ENCODE measurements at regions not wholly inside any gene's neighbourhood (a gene's known extent, or its start where the extent isn't known, plus 50 kb on each side); places are given as distances from the start of the nearest gene placed in this dataset.

DNA sequence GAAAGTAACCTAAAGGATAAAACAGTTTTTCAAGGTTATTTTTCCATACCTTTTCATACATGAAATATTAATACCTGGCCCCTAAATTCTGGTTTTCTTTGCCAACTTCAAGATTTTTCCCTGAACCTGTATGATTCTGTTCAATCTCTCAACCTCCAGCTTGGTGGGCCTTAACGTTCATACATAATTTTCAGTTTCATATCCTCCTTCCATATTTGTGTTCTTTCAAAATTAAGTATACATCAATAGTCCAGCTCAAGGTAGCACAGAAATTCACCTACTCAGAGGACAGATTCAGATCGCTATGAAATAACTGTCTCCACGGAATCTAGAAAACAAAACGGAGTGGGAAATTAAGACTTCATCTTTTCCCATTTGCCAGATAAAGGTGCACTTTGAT is 505.8 kb upstream of the GHITM start:
- no peak overlapping the region for H3K4me3 ChIP-seq (replicated peaks in 1 of 3; ENCODE audit: low read depth in 2 of 3, low read length in 3 of 3)
- H2AFZ ChIP-seq (ENCODE audit: insufficient read depth, low read depth, low read length, poor library complexity, severe bottlenecking) = no peak overlapping the region
- H3K36me3 ChIP-seq (replicated peaks in 1 of 2; ENCODE audit: control insufficient read depth in 1 of 2, insufficient read depth in 2 of 2, low read length in 2 of 2) = no peaks in the 10 kb centered on the region
- H3K4me1 ChIP-seq (ENCODE audit: control insufficient read depth in 1 of 2, insufficient read depth in 2 of 2, low read length in 2 of 2) = no peaks in the 10 kb centered on the region
- H3K4me1 Mint-ChIP-seq = no peaks in the 10 kb centered on the region
- no peaks in the 10 kb centered on the region for H3K36me3 Mint-ChIP-seq
- H3K79me2 ChIP-seq (ENCODE audit: insufficient read depth, low read length) = no peaks in the 10 kb centered on the region
- no peak overlapping the region for H3K4me2 ChIP-seq (replicated peaks; ENCODE audit: extremely low read depth, low read length, poor library complexity, severe bottlenecking)
- 100% methylated on average over 1 of the region's 4 CpGs for WGBS (ENCODE audit: insufficient coverage)
- H3K4me3 Mint-ChIP-seq = no peak overlapping the region
- no peaks in the 10 kb centered on the region for H4K20me1 ChIP-seq (ENCODE audit: insufficient read depth, low read length)
- no peak for TF ChIP-seq CTCF (IDR thresholded peaks at IDR 0.05)
- intact Hi-C loops (cut with micrococcal nuclease) = no loop called here
- no peak overlapping the region for H3K27ac Mint-ChIP-seq
- H3K9ac ChIP-seq (ENCODE audit: insufficient read depth, low read length, poor library complexity, severe bottlenecking) = no peak overlapping the region
- no peaks in the 10 kb centered on the region for H3K9me3 ChIP-seq (replicated peaks in 1 of 2; ENCODE audit: control insufficient read depth in 1 of 2, insufficient read depth in 1 of 2, low read length in 2 of 2)
- DNase-seq = no peak
- no peaks in the 10 kb centered on the region for H3K27me3 ChIP-seq (ENCODE audit: control insufficient read depth in 2 of 2, insufficient read depth in 2 of 2, low read length in 2 of 2)
- H3K27me3 Mint-ChIP-seq (ENCODE audit: low read depth in 3 of 3) = no peaks in the 10 kb centered on the region
- peaks cover 0 to 4% (median 1%) of the 10 kb centered on the region in 7 donors for H3K9me3 Mint-ChIP-seq
- H3K27ac ChIP-seq (ENCODE audit: low read depth in 1 of 2, low read length in 2 of 2) = no peak overlapping the region

DNA sequence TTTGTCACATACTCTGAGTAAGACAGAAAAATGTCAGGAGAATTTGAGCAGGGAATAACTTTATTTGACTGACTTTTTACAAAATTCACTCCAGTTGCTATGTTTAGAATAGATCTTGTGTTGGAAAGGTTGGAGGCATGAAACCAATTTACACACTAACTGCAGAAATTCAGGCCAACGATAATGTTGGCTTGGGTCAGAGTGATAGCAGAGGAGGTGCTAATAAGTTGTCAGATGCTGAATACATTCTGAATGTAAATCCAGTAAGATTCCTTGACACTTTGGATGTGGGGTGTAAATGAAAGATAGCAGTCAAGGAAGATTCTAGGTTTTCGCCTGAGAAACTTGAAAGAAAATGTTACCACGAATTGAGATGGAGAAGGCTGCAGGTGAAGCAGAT is 502.5 kb upstream of the GHITM start:
- Histone ChIP-seq H3K4me1 (ENCODE audit: control insufficient read depth in 1 of 2, insufficient read depth in 2 of 2, low read length in 2 of 2) (no peaks in the 10 kb centered on the region), H2AFZ (ENCODE audit: insufficient read depth, low read depth, low read length, poor library complexity, severe bottlenecking) (no peak overlapping the region), H3K79me2 (ENCODE audit: insufficient read depth, low read length) (no peaks in the 10 kb centered on the region), H3K36me3 (replicated peaks in 1 of 2; ENCODE audit: control insufficient read depth in 1 of 2, insufficient read depth in 2 of 2, low read length in 2 of 2) (no peaks in the 10 kb centered on the region), H3K9ac (ENCODE audit: insufficient read depth, low read length, poor library complexity, severe bottlenecking) (no peak overlapping the region), H3K27me3 (ENCODE audit: control insufficient read depth in 2 of 2, insufficient read depth in 2 of 2, low read length in 2 of 2) (no peaks in the 10 kb centered on the region), H3K4me3 (replicated peaks in 1 of 3; ENCODE audit: low read depth in 2 of 3, low read length in 3 of 3) (no peak overlapping the region), H4K20me1 (ENCODE audit: insufficient read depth, low read length) (no peaks in the 10 kb centered on the region), H3K9me3 (replicated peaks in 1 of 2; ENCODE audit: control insufficient read depth in 1 of 2, insufficient read depth in 1 of 2, low read length in 2 of 2) (no peaks in the 10 kb centered on the region), H3K4me2 (replicated peaks; ENCODE audit: extremely low read depth, low read length, poor library complexity, severe bottlenecking) (no peak overlapping the region), H3K27ac (ENCODE audit: low read depth in 1 of 2, low read length in 2 of 2) (no peak overlapping the region)
- Mint-ChIP-seq H3K27ac (no peak overlapping the region), H3K4me3 (no peak overlapping the region), H3K9me3 (peaks cover 0 to 1% (median 0%) of the 10 kb centered on the region in 7 donors), H3K36me3 (no peaks in the 10 kb centered on the region), H3K27me3 (ENCODE audit: low read depth in 3 of 3) (no peaks in the 10 kb centered on the region), H3K4me1 (no peaks in the 10 kb centered on the region)
- no peak for DNase-seq
- intact Hi-C loops (cut with micrococcal nuclease) = no loop called here
- WGBS (ENCODE audit: insufficient coverage) = 83% methylated on average over 2 of the region's 3 CpGs
- TF ChIP-seq CTCF (IDR thresholded peaks at IDR 0.05) = no peak

Data from CD14-positive monocyte (primary cell).